Activated gamma-delta T cell treated with Interleukin-2 at 50 U/mL for 16 hours (primary cell): ENCODE measurements at regions not wholly inside any gene's neighbourhood (a gene's known extent, or its start where the extent isn't known, plus 50 kb on each side); places are given as distances from the start of the nearest gene placed in this dataset.
"Not testable (repeated sequence)": the region's sequence is repeated elsewhere in the genome, so short reads cannot be mapped to it uniquely, and the experiment has no call there.

Experiments
- DNase-seq: peaks from one replicate; pipeline ENCODE4 v3.0.0-alpha.2; 2020

GRCh38 chr5:39578887-39579497 is 154.2 kb upstream of the DAB2 start:
- no peak for DNase-seq

GRCh38 chr5:39577529-39577928 is 152.7 kb upstream of the DAB2 start:
- DNase-seq, result no peak

- DNase-seq, result no peak
Observed at GRCh38 chr5:39570403-39571027, 145.7 kb upstream of the DAB2 start.

GRCh38 chr5:39569857-39570256 is 145.1 kb upstream of the DAB2 start:
- no peak for DNase-seq

GRCh38 chr5:39566891-39567290 is 142.1 kb upstream of the DAB2 start:
- no peak for DNase-seq

GRCh38 chr5:39566029-39566428 is 141.2 kb upstream of the DAB2 start:
- no peak for DNase-seq

- no peak for DNase-seq
Observed at GRCh38 chr5:39561421-39561820, 136.6 kb upstream of the DAB2 start.

- no peak for DNase-seq
Observed at GRCh38 chr5:39560726-39561125, 135.9 kb upstream of the DAB2 start.

- DNase-seq, result no peak
Observed at GRCh38 chr5:39559923-39560322, 135.1 kb upstream of the DAB2 start.

GRCh38 chr5:39558541-39558940 is 133.8 kb upstream of the DAB2 start:
- no peak for DNase-seq

- DNase-seq, result no peak
Observed at GRCh38 chr5:39555788-39556187, 131.0 kb upstream of the DAB2 start.

- DNase-seq, result peak; percentile 4
Observed at GRCh38 chr5:39547553-39548154, 122.9 kb upstream of the DAB2 start.

- DNase-seq, result no peak
Observed at GRCh38 chr5:39544941-39545340, 120.2 kb upstream of the DAB2 start.

GRCh38 chr5:39543335-39543734 is 118.6 kb upstream of the DAB2 start:
- no peak for DNase-seq

- DNase-seq, result no peak
Observed at GRCh38 chr5:39542511-39543285, 117.9 kb upstream of the DAB2 start.

- no peak for DNase-seq
Observed at GRCh38 chr5:39541920-39542319, 117.1 kb upstream of the DAB2 start.

- no peak for DNase-seq
Observed at GRCh38 chr5:39539470-39539869, 114.7 kb upstream of the DAB2 start.

GRCh38 chr5:39534690-39535089 is 109.9 kb upstream of the DAB2 start:
- DNase-seq, result no peak

- no peak for DNase-seq
Observed at GRCh38 chr5:39533749-39534148, 109.0 kb upstream of the DAB2 start.

- DNase-seq, result no peak
Observed at GRCh38 chr5:39532511-39532910, 107.7 kb upstream of the DAB2 start.

- DNase-seq, result no peak
Observed at GRCh38 chr5:39531306-39531705, 106.5 kb upstream of the DAB2 start.

- no peak for DNase-seq
Observed at GRCh38 chr5:39526914-39527477, 102.2 kb upstream of the DAB2 start.

- not testable (repeated sequence) for DNase-seq
Observed at GRCh38 chr5:39525781-39526180, 101.0 kb upstream of the DAB2 start.

- DNase-seq, result no peak
Observed at GRCh38 chr5:39525271-39525670, 100.5 kb upstream of the DAB2 start.
